ENCODE measurements at regions not wholly inside any gene's neighbourhood (a gene's known extent, or its start where the extent isn't known, plus 50 kb on each side); places are given as distances from the start of the nearest gene placed in this dataset.

DNA sequence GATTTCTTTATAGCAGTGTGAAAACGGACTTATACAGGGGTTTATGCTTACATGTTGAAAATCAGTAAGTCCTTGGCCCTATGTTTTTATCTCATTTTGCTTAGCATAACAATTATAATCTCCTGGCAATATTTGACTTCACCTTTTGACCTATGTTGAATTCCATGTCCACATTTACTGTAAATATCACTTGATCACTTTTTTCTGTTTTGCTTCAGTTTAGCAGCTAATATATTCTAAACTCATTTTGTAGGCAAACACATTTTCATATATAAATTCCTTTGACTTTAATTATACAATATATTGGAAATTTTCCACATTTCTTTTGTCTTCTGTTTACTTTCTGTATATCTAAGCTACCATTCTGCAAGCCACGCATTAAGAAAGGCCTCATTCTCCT lies 674.0 kb downstream of the MAT2B start:
- no peak for TF ChIP-seq POLR2A (IDR thresholded peaks at IDR 0.05; ENCODE audit: low read length)
- TF ChIP-seq GATA1 (IDR thresholded peaks at IDR 0.05; ENCODE audit: low read depth, low read length), result no peak
